ENCODE measurements at regions not wholly inside any gene's neighbourhood (a gene's known extent, or its start where the extent isn't known, plus 50 kb on each side); places are given as distances from the start of the nearest gene placed in this dataset.
"Not testable (repeated sequence)": the region's sequence is repeated elsewhere in the genome, so short reads cannot be mapped to it uniquely, and the experiment has no call there.

DNA sequence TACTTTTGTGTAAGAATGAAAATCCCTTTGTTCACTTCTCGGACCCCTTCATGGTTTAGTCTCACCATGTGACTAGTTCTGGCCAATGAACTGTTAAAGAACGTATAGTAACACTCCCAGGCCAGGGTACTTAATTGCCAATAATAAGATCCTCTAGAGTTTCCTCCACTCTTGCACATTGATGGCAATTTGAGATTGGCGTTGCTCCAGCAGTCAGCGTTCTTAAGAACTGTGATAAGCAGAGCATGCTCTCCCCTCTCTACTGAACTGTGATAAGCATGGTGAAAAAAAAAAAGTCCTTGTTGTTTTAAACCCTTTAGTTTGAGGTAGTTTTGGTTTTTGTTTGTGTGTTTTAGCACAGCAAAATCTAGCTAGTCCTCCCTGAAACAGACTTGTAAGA lies 854.5 kb downstream of the SLC6A15 start:
- DNase-seq (ENCODE audit: low read depth, low spot score): no peak

DNA sequence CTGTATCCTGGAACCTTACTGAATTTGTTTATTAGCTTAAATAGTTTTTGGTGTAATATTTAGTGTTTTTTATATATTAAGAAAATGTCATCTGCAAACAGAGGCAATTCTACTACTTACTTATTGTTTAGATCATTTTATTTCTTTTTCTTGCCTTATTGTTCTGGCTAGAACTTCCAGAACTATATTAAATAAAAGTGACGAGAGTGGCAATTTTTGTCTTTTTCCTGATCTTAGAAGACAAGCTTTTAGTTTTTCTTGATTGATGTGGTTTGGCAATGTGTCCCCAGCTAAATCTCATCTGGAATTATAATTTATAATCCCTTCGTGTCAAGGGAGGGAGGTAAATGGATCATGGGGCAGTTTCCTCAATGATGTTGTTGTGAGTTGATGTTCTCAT lies 857.8 kb downstream of the SLC6A15 start:
- no peak for DNase-seq (ENCODE audit: low read depth, low spot score)

GRCh38 chr12:84047881-84048280 lies 864.7 kb downstream of the SLC6A15 start:
- no peak for DNase-seq (ENCODE audit: low read depth, low spot score)

DNA sequence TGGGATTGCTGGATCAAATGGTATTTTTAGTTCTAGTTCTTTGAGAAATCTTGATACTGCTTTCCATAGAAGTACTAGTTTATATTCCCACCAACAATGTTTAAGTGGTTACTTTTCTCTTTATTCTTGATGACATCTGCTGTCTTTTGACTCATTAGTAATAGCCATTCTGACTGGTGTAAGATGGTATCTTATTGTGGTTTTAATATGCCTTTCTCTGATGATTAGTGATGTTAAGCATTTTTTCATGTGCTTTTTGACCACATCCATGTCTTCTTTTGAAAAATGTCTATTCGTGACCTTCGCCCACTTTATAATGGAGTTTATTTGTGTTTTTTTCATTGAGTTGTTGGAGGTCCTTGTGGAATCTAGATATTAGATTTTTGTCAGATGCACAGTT lies 865.7 kb downstream of the SLC6A15 start:
- DNase-seq (ENCODE audit: low read depth, low spot score): no peak

DNA sequence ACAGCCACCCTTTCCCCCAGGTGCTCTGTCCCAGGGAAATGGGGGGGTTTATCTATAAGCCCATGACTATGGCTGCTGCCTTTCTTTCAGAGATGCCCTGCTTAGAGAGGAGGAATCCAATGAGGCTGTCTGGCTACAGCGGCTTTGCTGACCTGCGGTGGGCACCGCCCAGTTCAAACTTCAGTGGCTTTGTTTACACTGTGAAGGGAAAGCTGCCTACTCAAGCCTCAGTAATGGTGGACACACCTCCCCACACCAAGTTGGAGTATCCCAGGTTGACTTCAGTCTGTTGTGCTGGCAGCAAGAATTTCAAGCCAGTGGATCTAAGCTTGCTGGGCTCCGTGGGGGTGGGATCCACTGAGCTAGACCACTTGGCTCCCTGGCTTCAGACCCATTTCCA lies 869.2 kb downstream of the SLC6A15 start:
- DNase-seq (ENCODE audit: low read depth, low spot score): no peak

- DNase-seq (ENCODE audit: low read depth, low spot score): peak; percentile 94
These were observed 874.4 kb downstream of the SLC6A15 start for GRCh38 chr12:84038242-84038641.

- no peak for DNase-seq (ENCODE audit: low read depth, low spot score)
These were observed 875.7 kb downstream of the SLC6A15 start for GRCh38 chr12:84036912-84037311.

DNA sequence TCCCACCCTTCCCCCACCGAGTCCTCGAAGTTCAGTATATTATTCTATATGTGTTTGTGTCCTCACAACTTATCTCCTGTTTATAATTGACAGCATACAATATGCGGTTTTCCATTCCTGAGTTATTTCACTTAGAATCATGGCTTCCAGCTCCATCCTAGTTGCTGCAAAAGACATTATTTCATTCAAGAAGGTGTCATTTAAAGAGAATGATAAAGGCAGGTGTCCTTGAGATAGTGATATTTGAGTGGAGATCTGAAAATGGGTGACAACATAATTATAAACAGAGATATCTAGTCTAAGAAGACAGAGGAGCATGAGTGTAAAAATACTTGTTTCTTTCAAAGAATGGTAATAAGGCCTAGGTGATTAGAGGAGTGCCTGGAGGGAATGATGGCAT lies 876.8 kb downstream of the SLC6A15 start:
- no peak for DNase-seq (ENCODE audit: low read depth, low spot score)

DNA sequence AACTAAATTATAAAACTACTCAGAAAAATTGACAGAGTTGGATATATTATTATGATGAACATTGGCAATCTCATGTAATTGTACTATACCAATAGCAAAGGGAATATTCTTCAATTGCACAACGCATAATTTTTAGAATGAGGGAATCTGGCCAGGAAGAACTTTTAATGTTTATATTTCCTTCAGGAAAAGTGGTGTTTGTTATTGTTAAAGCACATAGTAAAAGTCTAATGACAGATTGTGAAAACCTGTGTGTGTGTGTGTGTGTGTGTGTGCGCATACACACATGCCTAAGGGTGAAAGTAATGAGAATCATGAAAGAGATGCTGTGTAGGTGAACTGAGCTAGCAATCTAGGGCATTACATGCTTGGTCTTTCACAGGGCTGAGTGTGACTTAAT lies 877.7 kb downstream of the SLC6A15 start:
- no peak for DNase-seq (ENCODE audit: low read depth, low spot score)

GRCh38 chr12:84033162-84033561 lies 879.4 kb downstream of the SLC6A15 start:
- DNase-seq (ENCODE audit: low read depth, low spot score): no peak

- DNase-seq (ENCODE audit: low read depth, low spot score): not testable (repeated sequence)
These were observed 893.9 kb downstream of the SLC6A15 start for GRCh38 chr12:84018556-84019179.

DNA sequence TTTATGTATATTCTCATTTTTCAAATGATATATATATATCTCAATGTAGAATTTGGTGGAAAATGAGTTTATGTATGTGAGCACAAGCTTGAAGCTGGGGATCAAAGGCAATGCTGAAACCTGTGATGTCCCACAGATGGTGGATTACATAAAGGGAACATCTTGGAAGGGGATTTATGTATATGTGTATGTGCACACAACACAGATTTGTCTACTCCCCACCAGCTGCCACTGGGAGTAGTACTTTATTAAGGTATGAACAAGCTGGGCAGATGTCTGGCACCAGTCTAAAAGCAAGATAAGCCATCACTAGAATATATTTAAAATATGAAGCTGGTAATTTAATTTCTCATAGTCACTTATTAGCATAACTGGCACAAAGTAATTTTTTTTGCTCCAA lies 895.6 kb downstream of the SLC6A15 start:
- no peak for DNase-seq (ENCODE audit: low read depth, low spot score)

DNA sequence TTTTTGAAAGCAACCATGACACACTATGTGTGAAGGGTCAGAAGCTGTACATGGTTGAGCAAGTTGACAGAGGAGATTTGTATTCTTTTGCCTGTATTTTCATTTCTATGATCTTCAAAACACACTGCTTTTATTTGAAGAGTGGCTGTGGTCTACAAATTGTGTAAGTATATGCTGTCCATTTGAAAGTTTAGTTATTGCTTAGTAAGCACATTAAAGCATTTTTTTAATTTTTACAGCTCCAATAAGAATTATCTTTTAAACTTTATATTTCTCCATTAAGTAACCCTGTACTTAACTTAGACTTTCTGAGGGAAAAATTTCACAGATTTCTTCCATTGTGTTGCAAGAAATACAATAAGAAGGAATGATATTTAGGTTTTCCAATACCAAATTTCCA lies 915.2 kb downstream of the SLC6A15 start:
- no peak for DNase-seq (ENCODE audit: low read depth, low spot score)

- no peak for DNase-seq (ENCODE audit: low read depth, low spot score)
These were observed 915.9 kb downstream of the SLC6A15 start for GRCh38 chr12:83996671-83997070.

DNA sequence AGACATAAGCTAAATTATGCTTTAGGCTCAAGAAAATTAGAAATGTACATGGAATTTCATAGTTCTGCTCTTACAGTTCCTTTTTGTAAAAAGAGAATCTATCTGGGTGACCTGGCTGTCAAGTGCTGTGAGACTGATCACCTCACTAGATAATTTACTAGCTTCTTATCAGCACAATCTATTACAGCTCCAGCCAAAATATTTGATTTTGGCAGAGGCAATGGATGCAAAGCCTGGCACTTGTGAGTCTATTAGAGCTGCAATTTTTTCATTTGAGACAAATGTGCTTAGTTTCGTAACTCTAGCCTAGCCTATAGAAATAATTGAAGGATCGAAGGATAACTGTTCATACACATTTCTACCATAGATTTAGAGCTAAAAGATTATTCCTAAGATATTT lies 927.5 kb downstream of the SLC6A15 start:
- no peak for DNase-seq (ENCODE audit: low read depth, low spot score)

GRCh38 chr12:83980398-83980797 lies 932.2 kb downstream of the SLC6A15 start:
- no peak for DNase-seq (ENCODE audit: low read depth, low spot score)

GRCh38 chr12:83979785-83980184 lies 932.8 kb downstream of the SLC6A15 start:
- no peak for DNase-seq (ENCODE audit: low read depth, low spot score)

DNA sequence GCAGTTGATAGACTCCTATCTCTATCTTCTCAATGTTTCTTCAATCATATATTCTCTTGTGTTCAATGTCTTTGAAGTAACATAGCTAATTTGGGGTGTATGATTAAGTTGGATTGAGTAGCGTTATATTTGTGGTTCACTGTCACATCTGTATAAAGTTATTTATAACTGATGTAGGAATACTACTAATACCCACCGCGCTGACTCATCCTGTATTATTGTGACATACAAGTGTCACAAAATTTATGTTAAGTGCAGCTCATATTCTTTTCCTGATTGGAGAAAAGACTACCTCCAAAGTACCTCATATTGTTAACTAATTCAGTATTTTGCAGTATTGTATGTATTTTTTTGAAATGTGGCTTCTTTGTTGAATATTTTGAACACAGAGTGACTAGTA lies 940.8 kb downstream of the SLC6A15 start:
- no peak for DNase-seq (ENCODE audit: low read depth, low spot score)

DNA sequence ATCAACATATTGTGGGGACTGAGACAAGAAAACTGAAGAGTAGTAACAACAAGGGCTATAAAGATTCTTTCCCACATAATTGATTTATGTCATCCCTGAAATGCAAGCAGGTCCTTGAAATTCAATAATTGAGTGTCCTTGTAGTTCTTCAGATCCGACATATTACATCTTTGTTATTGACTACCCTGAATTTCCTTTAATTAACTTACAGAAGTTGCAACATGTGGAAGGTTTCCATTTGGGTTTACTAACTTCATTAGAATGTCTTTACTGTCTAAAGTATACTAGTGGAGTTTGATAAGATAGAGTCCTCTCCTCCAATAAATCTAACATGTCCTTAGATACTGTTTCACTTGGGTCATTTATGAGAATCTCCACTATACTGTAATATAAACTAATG lies 951.8 kb downstream of the SLC6A15 start:
- no peak for DNase-seq (ENCODE audit: low read depth, low spot score)

DNA sequence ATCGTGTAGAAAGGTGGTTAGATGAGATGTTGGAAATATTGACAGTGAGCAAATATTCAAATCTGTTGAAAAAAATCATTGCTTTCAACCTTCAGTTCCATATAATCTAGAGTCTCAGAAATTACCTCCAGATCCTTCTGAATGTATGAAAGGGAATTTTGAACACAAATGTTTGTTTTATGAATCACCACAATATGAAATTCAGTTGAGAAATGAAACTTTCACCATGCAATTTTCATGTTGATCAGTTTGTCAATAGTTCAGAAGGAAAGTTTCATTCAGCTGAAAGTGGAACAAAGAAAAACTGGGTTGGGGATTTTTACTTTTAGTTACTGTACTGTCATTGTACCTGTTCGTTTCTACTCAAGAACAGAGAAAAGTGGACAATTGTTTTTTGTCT lies 953.6 kb downstream of the SLC6A15 start:
- no peak for DNase-seq (ENCODE audit: low read depth, low spot score)

GRCh38 chr12:83954956-83955601 lies 957.5 kb downstream of the SLC6A15 start:
- DNase-seq (ENCODE audit: low read depth, low spot score): peak; percentile 27

GRCh38 chr12:83954071-83954789 lies 958.4 kb downstream of the SLC6A15 start:
- no peak for DNase-seq (ENCODE audit: low read depth, low spot score)

GRCh38 chr12:83945871-83946270 lies 966.7 kb downstream of the SLC6A15 start:
- no peak for DNase-seq (ENCODE audit: low read depth, low spot score)

Data from ELF-1 (cell line).